Stimulated activated CD4-positive, alpha-beta T cell treated with anti-CD3 and anti-CD28 coated beads, Interleukin-12 subunit alpha, Interleukin-12 subunit beta, amount 100 ng/mL, for 48 hours (primary cell): ENCODE measurements at regions not wholly inside any gene's neighbourhood (a gene's known extent, or its start where the extent isn't known, plus 50 kb on each side); places are given as distances from the start of the nearest gene placed in this dataset.
"Not testable (repeated sequence)": the region's sequence is repeated elsewhere in the genome, so short reads cannot be mapped to it uniquely, and the experiment has no call there.

Experiments used
- DNase-seq, 3 donors: peaks; one replicate each; pipeline ENCODE4 v3.0.0-alpha.2; 2020; ENCODE audit warnings: low read depth in 2 of 3, low spot score in 1 of 3

DNA sequence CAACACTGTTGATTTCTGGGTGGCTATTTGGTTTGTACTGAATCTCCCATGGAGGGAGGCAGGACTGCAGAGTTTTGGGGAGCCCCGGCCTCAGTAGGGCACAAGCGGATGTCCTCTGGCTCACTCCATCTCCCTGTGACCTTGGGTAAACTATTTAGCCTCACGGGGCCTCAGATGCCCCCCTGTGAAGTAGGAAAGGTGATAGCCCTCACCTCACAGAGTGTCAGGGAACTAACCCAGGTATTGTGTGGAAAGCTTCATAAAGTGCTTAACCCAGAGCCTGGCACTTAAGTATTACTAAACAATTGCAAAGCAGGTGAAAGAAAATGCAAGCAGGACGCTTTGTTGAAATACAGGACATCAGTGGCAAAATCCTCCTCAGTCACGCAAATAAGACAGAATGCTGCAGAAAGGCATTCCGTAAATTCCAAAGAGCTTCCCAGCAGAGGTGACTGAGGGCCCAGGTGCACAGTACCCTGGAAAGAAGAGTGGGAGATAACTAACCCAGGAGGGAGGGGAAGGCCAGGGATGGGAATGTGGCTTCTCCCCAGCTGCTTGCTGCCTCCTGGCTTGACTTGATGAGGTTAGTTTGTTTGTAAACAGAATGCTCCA lies 436.3 kb downstream of the PRDM2 start:
- no peak for DNase-seq

DNA sequence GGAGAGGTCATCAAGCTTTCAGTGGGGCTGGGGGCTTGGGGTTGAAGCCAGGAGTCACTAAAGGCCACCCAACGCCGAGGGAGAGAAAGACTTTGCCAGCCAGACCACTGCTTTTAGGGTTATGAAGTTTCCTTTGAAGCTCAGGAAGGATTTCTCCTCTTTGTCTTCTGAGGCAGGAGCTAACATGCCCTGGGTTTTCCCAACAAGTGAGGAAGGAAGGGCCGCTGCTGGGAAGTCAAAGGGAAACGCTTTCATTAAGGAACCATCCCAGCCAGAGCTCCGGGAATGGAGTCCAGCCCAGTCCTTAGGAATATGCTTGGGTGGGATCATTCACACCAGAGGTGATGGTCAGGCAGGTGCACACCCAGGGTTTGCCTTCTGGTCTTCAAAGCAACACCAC lies 436.9 kb downstream of the PRDM2 start:
- DNase-seq, result no peak

DNA sequence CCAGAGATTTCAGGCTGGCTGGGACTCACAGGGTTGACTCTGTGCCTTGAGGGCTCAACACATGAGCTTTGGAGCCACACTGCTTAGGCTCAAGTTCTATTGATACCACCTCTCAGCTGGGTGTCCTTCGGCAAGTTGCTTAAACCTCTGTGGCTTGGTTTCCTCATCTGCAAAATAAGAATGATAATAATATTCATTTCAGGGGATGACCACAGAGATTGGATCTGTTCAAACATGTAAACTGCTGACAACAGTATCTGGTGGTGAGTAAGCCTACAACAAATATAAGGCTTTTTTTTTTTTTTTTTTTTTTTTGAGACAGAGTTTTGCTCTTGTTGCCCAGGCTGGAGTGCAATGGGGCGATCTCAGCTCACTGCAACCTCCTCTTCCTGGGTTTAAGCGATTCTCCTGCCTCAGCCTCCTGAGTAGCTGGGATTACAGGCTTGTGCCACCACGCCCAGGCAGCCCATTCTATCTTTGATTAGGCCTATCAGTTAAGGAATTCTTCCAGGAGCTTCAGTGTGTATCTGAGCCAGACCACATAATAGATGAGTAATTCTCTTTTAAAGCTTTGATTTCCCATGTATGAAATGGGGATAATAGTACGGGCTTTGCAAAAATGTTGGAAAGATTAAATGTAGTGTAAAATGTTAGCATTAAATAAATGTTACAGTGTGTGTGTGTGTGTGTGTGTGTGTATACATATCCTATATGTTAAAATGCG lies 437.6 kb downstream of the PRDM2 start:
- DNase-seq, result no peak

DNA sequence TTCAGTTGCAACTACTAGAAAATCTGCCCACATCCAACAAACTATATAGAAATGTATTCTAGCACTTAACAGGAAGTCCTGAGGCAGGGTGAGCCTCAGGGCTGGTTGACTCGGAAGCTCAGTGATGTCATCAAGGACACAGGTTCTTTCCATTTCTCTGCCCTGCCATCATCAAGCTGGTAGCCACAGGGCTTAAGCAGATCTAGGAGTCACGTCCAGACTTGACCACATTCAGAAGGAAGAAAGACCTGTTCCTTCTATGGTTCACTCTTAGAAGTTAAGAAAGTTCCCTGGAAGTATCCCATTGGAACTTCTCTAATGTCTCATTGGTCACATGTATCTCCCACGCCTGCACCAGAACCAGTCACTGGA lies 438.1 kb downstream of the PRDM2 start:
- DNase-seq, result no peak

DNA sequence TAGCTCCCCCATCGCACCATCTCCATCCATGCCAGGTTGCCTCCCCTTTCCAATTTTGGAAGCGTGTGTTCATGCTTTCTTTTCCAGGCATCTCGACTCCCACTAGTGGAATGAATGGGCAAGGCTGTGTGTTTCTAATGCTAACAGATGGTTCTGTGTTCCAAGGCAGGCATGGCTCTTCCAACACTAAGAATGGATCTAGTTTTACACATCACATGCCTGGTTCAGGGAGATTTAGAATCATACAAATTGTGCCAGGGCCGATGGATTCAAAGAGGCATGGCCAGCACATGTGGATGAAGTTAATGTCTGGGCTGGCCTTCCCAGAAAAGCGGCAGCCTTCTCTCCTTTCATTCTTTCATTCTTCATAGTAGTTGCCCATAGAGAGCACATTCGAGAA lies 438.7 kb downstream of the PRDM2 start:
- DNase-seq, result no peak

DNA sequence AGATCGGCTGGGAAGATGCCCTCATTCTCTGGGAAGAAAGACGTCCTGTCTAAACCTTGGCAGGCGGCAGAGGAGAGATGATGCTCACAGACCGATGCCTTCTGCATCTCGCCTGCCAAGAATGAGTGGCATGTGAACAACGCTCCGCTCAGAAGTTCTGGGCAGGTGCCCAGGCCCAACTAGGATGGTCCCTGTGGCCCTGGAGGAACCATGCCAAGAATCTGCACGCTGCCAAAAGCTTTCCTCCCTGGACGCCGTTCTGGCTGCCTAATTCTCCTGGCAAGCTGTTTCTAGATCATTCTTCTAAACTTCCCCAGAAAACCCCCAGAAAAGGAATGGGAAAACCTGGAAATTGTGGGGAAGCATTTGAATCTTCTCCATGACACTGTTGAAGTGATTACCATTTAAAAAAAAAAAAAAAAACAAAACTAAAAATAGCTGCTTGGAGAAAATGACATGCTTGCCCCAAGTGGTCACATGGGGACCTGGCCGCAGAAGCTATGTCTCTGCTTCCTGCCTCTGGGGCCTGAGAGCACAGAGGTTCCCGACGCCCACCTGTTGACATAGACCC lies 440.9 kb downstream of the PRDM2 start:
- no peak for DNase-seq

DNA sequence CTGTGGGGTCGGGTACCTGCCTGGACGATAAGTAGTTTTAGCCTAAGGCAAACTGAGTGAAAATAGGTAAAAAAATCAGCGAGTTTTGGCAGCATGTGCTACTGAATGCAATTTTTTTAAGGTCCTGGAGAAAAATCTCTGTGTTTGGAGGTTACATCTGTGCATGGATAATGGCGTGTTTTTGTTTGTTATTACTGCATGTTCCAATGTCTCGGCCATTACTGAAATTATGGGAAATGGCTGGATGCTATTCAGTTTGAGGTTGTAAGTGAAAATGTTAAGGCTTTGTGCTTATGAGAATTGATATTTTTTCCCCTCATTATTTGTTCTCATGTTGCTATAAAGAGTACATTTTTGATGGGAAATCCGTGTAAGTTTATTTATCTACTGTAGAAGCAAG lies 441.7 kb downstream of the PRDM2 start:
- DNase-seq, result no peak

DNA sequence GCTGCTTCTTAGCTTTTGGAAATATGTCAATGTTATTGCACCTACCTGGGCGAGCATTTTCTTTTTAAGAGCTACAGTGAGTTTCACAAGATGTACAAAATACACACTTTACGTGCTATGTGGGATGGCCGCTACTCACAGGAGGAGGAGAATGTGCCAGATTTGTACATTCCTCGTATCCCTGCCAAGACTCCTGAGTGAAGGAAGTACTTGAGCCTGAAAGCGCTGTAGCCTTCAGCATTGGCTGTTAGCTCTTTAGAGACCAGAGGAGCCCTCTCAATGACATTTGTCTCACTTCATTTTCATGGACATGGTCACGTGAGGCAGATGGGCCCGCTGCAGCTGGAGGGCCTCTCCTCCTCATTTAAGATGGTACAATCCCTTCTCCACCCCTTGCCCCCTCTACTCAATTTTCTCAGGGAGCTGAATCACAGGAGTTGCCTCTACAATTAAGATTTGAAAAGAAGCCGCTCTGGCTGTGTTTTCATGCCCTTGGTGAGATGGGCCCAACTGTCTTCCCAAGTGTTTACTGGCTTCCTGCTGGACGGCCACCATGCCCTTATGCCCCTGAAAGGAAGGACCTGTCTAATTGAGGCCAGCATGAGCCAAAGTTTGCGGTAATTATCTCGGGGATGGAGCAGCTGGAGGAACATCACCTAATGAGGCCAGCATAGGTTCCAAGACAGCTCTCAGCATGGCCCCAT lies 442.6 kb downstream of the PRDM2 start:
- DNase-seq, result no peak

DNA sequence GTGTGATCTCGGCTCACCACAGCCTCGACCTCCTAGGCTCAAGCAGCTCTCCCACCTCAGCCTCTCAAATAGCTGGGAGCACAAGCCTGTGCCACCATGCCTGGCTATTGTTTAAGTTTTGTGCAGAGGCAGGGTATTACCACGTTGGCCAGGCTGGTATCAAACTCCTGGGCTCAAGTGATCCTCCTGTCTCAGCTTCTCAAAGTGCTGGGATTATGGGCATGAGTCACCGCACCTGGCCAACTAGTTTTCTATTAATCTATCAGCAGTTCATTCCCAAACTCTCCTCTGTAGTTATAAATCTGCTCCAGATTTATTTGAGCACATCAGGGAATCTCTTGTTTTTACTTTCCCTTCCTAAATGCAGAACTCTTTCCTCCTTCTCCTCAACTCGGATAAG lies 443.8 kb downstream of the PRDM2 start:
- no peak for DNase-seq

DNA sequence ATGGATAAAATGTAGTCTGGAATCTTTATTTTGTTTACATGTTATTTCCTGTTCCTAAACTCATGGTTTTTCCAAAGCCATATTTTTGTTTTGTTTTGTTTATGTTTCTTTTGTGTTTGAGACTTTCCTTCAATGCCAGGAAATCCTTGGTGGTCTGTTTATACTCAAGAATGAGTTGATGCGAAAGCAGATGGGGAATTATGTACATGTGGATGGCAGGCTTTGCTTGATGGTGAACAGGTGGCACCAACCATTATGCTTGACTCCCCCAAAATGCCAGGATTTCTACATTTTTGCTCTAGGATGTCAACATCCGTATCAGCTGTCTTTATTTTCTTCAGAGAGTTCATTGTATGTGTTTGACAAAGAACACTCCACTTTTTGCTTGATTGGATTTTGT lies 448.5 kb downstream of the PRDM2 start:
- no peak for DNase-seq

DNA sequence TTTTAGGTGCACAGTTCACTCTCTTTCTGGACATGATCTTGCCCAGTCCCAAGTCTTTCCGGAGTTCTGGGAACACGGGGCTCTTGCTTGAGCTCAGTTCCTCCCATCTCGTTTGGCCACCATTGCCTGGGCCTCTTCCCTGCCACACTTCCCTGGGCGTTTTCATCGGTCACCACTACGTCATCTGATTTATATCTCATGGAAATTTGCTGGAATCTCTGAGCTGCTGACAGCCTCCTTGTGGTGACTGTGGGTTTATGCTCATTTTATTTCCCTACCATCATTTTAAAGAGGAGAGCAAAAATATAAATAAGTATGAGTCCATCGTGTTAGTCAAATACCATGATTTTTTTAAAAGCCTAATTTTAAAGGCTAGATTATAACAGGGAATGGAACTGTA lies 449.1 kb upstream of the KAZN start:
- DNase-seq, result no peak

DNA sequence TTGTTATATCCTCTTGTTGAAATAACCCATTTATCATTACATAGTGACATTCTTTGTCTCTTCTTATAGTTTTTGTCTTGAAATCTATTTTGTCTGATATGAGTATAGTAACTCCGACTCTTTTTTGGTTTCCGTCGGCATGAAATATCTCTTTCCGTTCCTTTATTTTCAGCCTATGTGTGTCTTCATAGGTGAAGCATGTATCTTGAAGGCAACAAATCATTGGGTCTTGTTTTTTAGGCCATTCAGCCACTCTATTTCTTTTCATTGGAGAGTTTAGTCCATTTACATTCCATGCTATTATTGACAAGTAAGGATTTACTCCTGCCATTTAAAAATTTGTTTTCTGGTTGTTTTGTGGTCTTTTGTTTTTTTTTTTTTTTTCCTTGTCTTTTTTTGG lies 441.9 kb upstream of the KAZN start:
- no peak for DNase-seq

DNA sequence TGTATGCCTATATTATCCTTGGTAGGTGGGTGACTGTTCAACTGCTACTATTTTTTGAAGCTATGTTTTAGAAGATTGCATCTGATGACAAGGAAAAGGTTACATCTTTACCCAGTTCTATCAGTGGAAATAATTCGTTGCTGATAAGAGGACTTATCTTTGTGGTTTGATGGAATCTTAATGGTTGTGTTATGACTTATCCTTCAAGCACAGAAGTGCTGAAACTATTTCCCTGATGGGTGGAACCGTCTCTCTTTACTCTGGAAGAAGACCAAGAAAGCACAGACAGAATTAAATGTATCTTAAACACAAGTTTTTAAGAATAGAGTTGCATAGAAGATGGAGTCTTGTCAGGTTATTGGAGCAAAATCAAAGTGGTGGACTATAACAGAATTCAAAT lies 437.7 kb upstream of the KAZN start:
- DNase-seq, result no peak

DNA sequence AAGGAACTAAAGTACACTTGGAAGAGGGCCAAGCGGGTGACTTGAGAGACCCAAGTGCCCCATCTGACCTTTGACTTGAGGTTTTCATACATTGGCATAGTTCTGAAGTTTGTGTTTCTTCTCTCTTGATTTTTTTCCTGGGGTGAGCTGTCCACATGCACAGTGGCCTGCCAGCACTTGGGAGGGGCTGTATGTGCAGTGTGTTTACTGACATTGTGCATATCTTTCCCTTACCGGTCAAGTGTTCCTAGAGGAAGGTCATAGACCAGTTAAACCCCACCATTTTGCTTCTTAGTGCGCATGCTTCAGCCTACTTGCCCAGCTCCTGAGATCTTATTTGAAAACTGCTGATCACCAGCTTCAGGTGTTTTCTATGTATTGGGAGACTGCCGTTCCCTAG lies 435.2 kb upstream of the KAZN start:
- DNase-seq, result no peak

DNA sequence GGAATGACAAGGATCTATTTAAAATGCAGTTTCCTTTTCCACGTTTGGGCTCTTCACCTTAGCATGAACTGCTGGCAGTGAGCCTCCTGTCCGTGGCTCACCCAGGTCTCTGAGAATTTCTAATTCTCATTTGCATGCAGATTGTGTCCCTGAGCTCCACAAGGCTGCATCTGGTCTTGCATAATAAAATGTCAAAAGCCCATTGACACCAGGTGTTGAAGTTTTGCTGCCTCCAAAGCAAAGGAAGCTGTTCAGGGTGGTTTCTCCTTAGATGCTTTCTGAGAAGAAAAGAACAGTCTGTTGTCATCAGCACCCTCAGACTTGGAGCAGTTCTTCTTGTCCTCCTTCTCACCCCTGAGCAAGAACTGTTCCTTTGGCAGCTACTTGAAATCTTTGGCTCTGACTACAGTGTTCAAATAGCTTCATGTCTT lies 433.1 kb upstream of the KAZN start:
- no peak for DNase-seq

DNA sequence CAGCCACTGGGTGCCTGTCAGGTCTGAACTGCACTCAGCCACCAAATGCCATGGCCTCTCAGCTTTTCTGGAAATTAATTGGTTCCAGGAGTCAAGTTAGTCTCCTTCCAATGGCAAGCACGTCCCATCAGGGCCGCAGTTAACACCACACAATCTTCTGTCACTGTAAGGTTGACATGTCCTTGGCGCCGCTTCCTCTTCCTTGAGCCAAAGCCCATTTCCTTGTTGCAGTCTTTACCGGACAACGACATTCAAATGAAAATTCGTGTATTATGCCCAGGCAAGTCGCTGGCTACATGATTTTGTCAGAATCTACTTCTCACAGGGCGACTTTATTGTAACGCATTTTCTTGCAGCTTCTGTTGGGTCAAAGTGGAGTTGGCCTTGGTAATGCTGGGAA lies 430.6 kb upstream of the KAZN start:
- no peak for DNase-seq

DNA sequence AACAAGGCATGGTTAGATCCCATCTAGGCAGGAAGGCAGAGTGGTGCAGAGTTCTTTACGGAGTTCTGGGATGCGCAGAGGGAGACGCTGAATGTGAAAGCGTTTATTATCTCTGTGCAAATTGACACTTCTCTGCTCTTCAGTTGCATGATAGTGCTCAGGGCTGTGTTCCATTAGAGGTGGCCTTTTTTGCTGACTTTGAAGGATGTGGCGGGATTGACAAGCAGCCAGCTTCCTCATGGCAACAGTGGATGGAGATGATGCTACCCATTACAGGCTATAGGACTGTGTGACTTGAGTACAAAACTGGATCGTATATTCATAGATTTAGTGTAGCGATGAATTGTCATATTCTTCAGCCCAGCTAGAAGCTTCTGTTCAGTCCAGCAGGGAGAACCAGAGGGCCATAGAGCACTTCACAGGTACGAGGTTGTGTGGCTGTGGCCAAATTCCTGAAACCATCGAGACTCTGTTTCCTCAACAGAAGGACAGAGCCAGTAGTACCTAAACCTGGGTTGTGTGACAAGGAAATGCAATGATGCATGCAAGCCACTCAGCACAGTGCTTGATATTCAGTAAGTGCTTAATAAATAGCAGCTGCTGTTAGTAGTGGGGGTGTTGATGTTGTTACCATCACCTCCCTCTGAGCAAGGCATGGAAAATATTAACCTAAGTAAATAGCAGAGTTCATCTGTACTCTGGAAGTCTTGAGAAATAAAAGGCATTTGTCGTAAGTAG lies 430.0 kb upstream of the KAZN start:
- DNase-seq, result no peak

DNA sequence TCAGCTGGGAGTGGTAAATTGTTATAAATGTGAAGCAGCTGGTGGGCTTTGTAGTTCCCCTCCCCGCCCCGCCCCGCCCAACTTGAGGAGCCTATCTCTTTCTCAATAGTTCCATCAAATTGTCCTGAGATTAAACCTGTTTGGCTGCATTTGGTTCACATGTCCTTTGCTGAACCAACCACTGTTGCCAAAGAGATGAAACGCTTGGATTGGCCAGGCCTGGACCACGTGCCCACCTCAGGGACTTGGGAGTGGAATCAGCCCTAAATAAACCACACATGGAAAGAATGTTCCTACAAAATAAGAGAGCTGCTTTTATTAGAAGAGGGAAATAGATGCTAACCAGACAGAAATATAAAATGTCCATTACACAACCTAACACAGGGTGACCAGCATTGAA lies 424.9 kb upstream of the KAZN start:
- DNase-seq, result no peak

DNA sequence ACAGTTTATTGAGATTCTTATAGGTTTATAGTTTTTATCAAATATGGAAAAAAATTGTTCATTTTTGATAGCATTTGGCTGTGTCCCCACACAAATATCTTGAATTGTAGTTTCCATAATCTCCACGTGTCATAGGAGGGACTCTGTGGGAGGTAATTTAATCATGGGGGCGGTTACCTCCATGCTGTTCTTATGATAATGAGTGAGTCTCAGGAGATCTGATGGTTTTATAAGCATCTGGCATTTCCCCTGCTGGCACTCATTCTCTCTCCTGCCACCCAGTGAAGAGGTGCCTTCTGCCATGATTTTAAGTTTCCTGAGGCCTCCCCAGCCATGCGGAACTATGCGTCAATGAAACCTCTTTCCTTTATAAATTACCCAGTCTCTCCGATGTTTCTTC lies 420.6 kb upstream of the KAZN start:
- DNase-seq, result not testable (repeated sequence)

DNA sequence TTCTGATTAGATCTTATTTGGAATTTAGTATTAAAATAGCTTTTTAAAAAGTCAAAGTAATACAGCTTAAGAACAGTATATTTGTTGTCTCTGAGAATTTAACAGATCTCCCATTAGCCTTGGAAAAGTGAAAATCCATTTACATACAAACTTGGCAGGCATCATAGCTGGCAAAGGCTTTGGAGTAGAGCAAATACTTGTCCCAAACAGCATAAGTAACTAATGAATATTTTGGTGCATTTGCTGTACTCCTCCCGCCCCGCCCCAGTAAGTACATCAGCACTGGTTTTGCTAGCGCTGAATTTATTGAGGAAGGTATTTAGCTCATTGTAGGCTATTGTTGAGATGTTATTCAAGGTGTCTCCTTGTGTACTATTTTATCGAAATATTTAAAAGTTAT lies 417.7 kb upstream of the KAZN start:
- no peak for DNase-seq

DNA sequence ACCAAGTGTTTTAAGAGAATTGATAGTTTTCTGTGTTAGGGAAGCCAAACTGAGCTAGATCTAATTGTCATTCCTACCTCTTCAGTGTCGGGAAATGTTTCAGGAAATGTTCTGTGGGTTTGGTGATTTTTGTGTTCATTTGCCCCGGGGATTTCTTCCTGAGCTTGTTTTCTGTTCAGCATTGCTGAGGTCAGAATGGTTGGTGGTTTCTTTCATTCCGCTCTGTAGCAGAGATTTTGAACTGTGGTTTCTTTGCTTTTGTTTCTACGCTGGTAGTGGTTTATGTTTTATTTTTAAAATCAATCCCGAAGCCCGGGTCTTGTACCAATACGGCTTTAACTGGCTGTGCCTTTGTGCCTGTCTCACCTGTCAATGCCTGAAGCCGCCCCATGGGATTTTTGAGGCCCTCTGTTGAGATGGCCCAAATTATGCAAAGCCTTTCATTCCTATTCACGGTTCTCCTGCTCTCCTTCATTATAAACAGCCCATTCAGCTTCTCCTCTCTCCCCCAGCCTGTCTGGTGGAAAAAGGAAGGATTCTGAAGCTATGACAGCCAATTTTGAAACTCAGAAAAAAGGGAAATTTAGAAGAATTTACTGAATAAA lies 417.2 kb upstream of the KAZN start:
- no peak for DNase-seq
